Adipocyte (in vitro differentiated cells): ENCODE measurements at regions not wholly inside any gene's neighbourhood (a gene's known extent, or its start where the extent isn't known, plus 50 kb on each side); places are given as distances from the start of the nearest gene placed in this dataset.

Experiments used
- DNase-seq: peaks from one replicate; pipeline ENCODE4 v3.0.0-alpha.2; 2015; ENCODE audit warnings: low read depth
- H3K27me3 ChIP-seq: replicated peaks from 2 replicates; pipeline ENCODE4 v1.7.0; 2013; ENCODE audit warnings: mild to moderate bottlenecking, low read length, moderate library complexity; ENCODE audit not compliant: control insufficient read depth, insufficient read depth
- H3K36me3 ChIP-seq: 2 replicates; pipeline ENCODE4 v1.7.0; 2013; ENCODE audit warnings: low read length, mild to moderate bottlenecking, moderate library complexity; ENCODE audit not compliant: control insufficient read depth, insufficient read depth, severe bottlenecking
- H3K4me1 ChIP-seq: 2 replicates; pipeline ENCODE4 v1.7.0; 2013; ENCODE audit warnings: mild to moderate bottlenecking, low read length, moderate library complexity; ENCODE audit not compliant: control insufficient read depth, insufficient read depth
- H3K4me3 ChIP-seq: 2 replicates; pipeline ENCODE4 v1.7.0; 2013; ENCODE audit warnings: mild to moderate bottlenecking, low read length, moderate library complexity
- H3K9ac ChIP-seq: 2 replicates; pipeline ENCODE4 v1.7.0; 2013; ENCODE audit warnings: mild to moderate bottlenecking, low read length, moderate library complexity
- H3K9me3 ChIP-seq: 2 replicates; pipeline ENCODE4 v1.7.0; 2013; ENCODE audit warnings: mild to moderate bottlenecking, low read length, moderate library complexity; ENCODE audit not compliant: control insufficient read depth

GRCh38 chr6:6725468-6726209 lies 137.1 kb downstream of the LY86 start:
- Histone ChIP-seq H3K9ac (peak overlapping the region; percentile 86), H3K27me3 (no peaks in the 10 kb centered on the region), H3K4me1 (peaks cover 36% of the 10 kb centered on the region), H3K36me3 (no peaks in the 10 kb centered on the region), H3K4me3 (no peak overlapping the region), H3K9me3 (no peaks in the 10 kb centered on the region)
- no peak for DNase-seq

GRCh38 chr6:6728169-6728941 lies 139.8 kb downstream of the LY86 start:
- Histone ChIP-seq H3K4me3 (no peak overlapping the region), H3K9ac (no peak overlapping the region), H3K4me1 (peaks cover 31% of the 10 kb centered on the region), H3K27me3 (no peaks in the 10 kb centered on the region), H3K9me3 (no peaks in the 10 kb centered on the region), H3K36me3 (no peaks in the 10 kb centered on the region)
- DNase-seq = no peak

- Histone ChIP-seq H3K9me3 (no peaks in the 10 kb centered on the region), H3K4me3 (no peak overlapping the region), H3K9ac (no peak overlapping the region), H3K27me3 (no peaks in the 10 kb centered on the region), H3K36me3 (no peaks in the 10 kb centered on the region), H3K4me1 (peaks cover 26% of the 10 kb centered on the region)
- DNase-seq = peak; percentile 8
Measured at GRCh38 chr6:6729971-6730370, 141.5 kb downstream of the LY86 start.

DNA sequence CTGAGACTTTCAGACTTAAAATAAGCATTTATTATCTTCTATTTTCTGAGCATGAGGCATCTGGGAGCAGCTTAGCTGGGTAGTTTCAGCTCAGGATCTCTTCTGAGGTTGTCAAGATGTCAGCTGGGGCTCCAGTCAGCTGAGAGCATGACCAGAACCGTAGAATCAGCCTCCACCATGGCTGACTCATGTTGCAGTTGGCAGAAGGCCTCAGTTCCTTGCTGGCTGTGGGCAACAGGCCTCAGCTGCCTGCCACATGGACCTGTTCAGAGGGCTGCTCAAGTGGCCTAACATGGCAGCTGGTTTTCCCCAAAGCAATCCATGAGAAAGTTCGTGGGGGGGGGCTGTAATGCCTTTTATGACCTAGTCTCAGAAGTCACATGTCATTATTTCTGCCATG lies 142.3 kb downstream of the LY86 start:
- Histone ChIP-seq H3K4me1 (peaks cover 25% of the 10 kb centered on the region), H3K9me3 (no peaks in the 10 kb centered on the region), H3K9ac (no peak overlapping the region), H3K27me3 (no peaks in the 10 kb centered on the region), H3K36me3 (no peaks in the 10 kb centered on the region), H3K4me3 (no peak overlapping the region)
- peak; percentile 65 for DNase-seq

GRCh38 chr6:6734479-6735465 lies 146.3 kb downstream of the LY86 start:
- no peaks in the 10 kb centered on the region for H3K36me3 ChIP-seq
- H3K4me3 ChIP-seq = no peak overlapping the region
- peak overlapping the region; percentile 49 for H3K9ac ChIP-seq
- H3K4me1 ChIP-seq = peaks cover 41% of the 10 kb centered on the region
- no peak for DNase-seq
- H3K27me3 ChIP-seq = no peaks in the 10 kb centered on the region
- H3K9me3 ChIP-seq = no peaks in the 10 kb centered on the region

DNA sequence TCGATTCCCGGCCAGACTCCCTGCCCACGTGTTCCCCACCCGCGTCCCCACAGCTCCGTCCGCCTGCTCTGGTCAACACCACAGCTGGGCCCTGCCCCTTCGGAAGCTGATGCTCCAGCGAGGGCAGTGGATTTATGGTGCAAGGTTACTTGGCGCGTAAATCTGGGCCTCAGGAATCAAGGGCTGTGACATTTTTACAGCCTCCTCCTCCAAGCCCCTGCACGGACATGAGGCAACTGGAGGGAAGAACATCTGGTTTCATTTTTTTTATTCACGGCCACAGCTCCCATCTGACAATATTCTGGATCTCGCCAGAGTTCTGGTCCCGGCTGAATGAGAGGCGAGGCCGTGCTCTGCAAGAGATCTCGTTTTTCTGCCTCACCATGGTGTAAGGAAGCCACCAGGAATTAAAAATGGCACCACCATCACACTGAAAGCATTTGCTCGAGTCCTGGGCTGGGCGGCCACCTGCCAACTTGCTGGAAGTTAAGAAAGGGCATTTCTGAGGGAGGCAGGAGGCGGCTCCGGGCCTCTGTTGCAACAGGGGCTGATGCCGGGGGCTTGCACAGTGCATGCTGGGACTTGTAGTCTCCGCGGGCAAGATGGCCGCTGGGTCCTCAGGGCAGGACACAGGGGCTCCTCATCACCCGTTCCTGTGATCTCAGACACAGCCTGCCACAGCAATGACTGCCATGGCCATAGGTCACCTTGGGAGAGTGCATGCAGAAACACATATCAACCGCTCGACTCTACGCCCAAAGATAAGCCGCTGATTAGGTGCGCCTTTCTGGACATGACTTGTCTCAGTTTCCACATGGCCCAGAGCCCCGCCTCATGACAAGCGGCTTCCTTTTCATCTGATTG lies 148.5 kb downstream of the LY86 start:
- DNase-seq = peak; percentile 72
- Histone ChIP-seq H3K4me1 (peaks cover 33% of the 10 kb centered on the region), H3K9me3 (no peaks in the 10 kb centered on the region), H3K27me3 (no peaks in the 10 kb centered on the region), H3K36me3 (no peaks in the 10 kb centered on the region), H3K9ac (peak overlapping the region; percentile 62), H3K4me3 (peak overlapping the region; percentile 79)

DNA sequence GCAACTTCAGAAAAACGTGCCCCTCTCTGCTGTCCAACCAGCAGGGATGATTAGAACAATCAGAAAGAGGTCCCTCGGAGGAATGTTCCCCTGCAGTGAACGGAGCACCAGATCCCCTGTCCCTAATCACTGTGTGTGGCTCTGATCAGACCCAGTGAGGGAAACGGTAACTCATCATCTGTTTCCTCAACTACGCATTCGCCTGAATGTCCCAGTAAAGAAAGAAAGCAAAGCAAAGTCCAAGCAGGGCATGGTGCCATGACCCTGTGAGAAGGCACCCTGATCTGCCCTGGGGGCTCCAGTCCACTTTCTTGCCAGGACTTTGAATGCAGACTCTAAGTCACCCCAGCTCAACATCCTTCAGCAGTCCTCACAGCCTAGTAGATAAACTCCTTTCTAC lies 149.2 kb downstream of the LY86 start:
- peaks cover 33% of the 10 kb centered on the region for H3K4me1 ChIP-seq
- H3K9me3 ChIP-seq = no peaks in the 10 kb centered on the region
- H3K4me3 ChIP-seq = peak overlapping the region; percentile 79
- H3K36me3 ChIP-seq = no peaks in the 10 kb centered on the region
- H3K9ac ChIP-seq = peak overlapping the region; percentile 62
- no peak for DNase-seq
- no peaks in the 10 kb centered on the region for H3K27me3 ChIP-seq

DNA sequence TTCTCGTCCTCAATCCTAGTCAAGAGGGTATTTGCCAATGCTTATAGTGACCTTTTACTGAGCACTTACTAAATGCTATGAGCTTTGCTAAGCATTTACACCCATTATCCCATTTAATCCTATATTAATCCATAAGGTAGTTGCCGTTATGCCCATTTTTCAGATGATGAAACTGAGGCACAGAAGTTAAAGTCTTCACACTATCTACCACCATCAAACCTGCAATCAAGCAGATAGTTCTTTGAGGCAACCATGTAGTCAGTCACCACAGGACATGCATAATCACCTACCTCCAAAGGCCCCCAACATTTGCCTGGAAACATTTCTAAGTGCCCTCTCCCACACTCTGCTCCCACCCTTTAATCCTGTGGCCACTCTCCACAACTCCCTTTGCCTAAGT lies 149.6 kb downstream of the LY86 start:
- Histone ChIP-seq H3K27me3 (no peaks in the 10 kb centered on the region), H3K9me3 (no peaks in the 10 kb centered on the region), H3K4me1 (peaks cover 33% of the 10 kb centered on the region), H3K36me3 (no peaks in the 10 kb centered on the region), H3K9ac (no peak overlapping the region), H3K4me3 (no peak overlapping the region)
- no peak for DNase-seq

DNA sequence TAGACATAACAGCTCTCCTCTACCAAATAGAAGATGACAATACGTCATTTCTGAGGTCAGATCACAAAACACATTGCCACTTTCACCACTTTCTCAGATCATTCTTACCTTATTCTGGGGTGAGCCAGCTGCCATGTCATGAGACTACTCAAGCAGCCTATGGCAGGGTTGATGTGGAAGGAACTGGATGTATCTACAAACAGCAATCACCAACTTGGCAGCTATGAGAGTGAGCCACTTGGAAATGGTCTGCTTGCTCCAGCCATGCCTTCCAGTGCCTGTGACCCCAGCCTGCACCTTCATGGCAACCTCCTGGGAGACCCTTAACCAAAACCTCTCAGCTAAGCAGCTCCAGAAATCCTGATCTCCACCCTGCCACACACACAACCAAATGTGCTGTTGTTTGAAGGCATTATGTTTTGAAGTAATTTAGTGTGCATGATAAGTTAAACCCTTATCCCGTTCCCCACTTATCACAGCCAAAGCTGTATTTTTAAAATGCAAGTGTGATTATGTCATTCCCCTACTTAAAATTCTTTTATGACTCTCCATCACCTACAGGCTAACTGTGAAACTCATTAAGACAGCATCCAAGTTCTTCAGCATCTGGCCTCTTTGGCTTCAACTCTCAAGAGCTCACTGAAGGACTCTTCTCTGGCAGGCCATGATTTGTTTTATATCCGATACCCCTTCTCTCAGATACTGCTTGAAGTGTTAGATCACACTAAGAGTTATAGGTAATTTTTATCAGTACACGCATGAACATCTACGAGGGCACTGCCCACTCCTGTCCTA lies 150.6 kb downstream of the LY86 start:
- no peaks in the 10 kb centered on the region for H3K9me3 ChIP-seq
- H3K9ac ChIP-seq = no peak overlapping the region
- H3K4me3 ChIP-seq = no peak overlapping the region
- no peaks in the 10 kb centered on the region for H3K36me3 ChIP-seq
- no peak for DNase-seq
- H3K27me3 ChIP-seq = no peaks in the 10 kb centered on the region
- H3K4me1 ChIP-seq = peaks cover 31% of the 10 kb centered on the region

- H3K27me3 ChIP-seq = no peaks in the 10 kb centered on the region
- no peak overlapping the region for H3K4me3 ChIP-seq
- H3K9me3 ChIP-seq = no peaks in the 10 kb centered on the region
- H3K36me3 ChIP-seq = no peaks in the 10 kb centered on the region
- no peak for DNase-seq
- H3K9ac ChIP-seq = no peak overlapping the region
- H3K4me1 ChIP-seq = peaks cover 16% of the 10 kb centered on the region
Measured at GRCh38 chr6:6740595-6740994, 152.1 kb downstream of the LY86 start.
